GM21619 (cell line): ENCODE measurements at regions not wholly inside any gene's neighbourhood (a gene's known extent, or its start where the extent isn't known, plus 50 kb on each side); places are given as distances from the start of the nearest gene placed in this dataset.

Source experiments
- ATAC-seq: cut with Tn5 transposase; IDR thresholded peaks from one replicate; pipeline ENCODE4 v1.9.1; 2021; ENCODE audit not compliant: unreplicated experiment

GRCh38 chr6:148082044-148082443 lies 260.6 kb upstream of the SASH1 start:
- no peak for ATAC-seq

GRCh38 chr6:148082696-148083095 lies 259.9 kb upstream of the SASH1 start:
- no peak for ATAC-seq

GRCh38 chr6:148085631-148086331 lies 256.9 kb upstream of the SASH1 start:
- no peak for ATAC-seq

DNA sequence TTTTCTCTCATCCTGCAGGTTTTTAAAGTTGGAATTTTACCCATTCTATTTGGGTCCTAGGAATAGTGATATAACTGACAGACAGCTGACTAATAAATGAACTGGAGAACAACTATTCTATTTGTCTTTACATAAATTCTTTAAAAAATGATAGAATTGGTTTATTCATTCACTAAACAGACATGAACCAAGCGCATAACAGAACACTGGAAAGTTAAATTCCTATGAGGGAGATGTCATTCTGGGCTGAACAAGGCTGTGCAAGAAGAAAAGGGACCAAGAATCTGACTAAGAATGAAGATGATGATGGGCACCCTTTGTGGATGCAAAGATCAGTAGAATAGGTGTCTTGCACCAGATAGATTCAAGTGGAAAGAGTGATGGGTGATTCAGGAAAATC lies 256.3 kb upstream of the SASH1 start:
- no peak for ATAC-seq

DNA sequence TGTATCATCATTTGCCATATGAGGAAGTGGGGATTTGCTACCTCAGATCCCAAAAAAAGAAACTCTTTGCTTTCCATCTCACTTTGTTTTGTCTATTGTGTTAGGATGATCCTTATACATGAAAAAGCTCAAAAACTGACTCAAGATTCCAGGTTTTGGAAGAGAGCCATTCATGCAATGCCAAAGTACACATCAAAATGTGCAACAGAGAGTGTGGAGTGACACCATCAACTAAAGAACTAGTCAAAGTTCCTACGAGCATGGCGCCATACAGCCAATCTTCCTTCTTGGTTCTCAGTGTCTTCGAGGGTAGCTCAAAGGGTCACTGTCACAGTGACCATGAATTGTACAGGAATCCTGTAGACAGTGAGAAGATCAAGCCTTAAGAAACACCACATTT lies 255.8 kb upstream of the SASH1 start:
- ATAC-seq: no peak

GRCh38 chr6:148087659-148088058 lies 255.0 kb upstream of the SASH1 start:
- ATAC-seq: no peak

DNA sequence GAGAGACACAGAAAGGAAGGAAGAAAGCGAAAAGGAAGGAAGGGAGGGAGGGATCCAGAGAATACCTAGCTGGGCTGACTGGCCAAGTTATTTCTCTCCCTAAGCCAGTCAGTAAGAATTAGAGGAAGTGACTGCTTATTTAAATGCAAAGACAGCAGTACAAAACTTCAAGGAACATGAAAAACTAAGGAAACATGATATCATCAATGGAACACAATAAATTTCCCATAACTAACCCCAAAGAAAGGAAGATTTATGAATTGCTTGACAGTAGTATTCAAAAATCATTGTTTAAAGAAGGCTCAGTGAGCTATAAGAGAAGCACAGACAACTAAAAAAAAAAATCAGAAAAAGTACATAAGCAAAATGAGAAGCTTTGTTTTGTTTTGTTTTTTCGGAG lies 252.3 kb upstream of the SASH1 start:
- ATAC-seq: no peak

DNA sequence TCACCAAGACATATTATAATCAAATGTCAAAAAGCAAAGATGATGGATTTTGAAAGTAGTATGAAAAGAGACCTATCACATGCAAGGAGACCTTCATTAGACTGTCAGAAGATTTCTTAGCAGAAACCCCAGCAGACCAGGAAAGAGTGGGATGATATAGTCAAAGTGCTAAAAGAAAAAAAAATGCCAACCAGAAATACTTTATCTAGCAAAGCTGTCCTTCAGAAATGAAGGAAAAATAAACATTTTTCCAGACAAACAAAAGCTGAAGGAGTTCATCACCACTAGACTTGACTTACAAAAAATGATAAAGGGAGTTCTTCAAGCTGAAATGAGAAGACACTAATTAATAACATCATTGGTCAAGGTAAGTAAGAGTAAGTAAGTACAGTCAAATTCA lies 251.2 kb upstream of the SASH1 start:
- no peak for ATAC-seq

- no peak for ATAC-seq
Observed at GRCh38 chr6:148103436-148103835, 239.2 kb upstream of the SASH1 start.

DNA sequence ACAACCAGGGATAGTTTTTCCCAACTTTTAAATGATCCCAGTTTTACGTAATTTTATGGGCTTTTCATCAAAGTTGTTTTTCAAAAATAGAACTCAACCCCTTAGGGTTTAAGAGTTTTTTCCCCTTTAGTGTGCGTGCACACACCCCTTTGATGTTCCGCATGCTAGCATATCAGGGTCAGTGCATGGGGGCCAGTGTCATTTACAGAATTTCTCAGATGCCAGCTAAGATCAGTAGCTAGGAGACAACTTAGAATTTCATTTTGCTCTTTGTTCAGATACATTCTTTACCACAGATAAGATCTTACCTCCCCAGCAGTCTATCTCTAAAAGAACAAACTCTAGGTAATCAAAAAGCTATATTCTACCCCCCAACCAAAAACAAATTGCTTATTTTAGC lies 238.5 kb upstream of the SASH1 start:
- ATAC-seq: no peak

GRCh38 chr6:148105695-148106094 lies 236.9 kb upstream of the SASH1 start:
- no peak for ATAC-seq

GRCh38 chr6:148107911-148108310 lies 234.7 kb upstream of the SASH1 start:
- no peak for ATAC-seq

GRCh38 chr6:148109732-148110131 lies 232.9 kb upstream of the SASH1 start:
- no peak for ATAC-seq

- no peak for ATAC-seq
Observed at GRCh38 chr6:148110925-148111324, 231.7 kb upstream of the SASH1 start.

- no peak for ATAC-seq
Observed at GRCh38 chr6:148112851-148113319, 229.8 kb upstream of the SASH1 start.

DNA sequence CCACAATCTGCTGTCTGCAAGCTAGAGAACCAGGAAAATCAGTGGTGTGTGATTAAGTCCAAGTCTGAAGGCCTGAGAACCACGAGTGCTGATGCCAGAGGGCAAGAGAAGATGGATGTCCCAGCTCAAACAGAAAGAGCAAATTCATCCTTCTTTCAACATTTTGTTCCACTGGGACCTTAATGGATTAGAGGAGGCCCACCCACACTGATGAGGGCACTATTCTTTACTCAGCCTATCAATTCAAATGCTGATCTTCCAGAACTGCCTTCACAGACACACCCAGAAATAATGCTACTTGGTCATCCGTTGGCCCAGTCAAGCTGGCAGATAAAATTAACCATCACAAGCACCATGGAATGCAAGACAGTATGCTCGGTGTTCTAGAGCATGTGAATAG lies 226.6 kb upstream of the SASH1 start:
- no peak for ATAC-seq

- no peak for ATAC-seq
Observed at GRCh38 chr6:148118244-148118643, 224.4 kb upstream of the SASH1 start.

- no peak for ATAC-seq
Observed at GRCh38 chr6:148128014-148128730, 214.5 kb upstream of the SASH1 start.

- no peak for ATAC-seq
Observed at GRCh38 chr6:148134592-148134991, 208.0 kb upstream of the SASH1 start.

DNA sequence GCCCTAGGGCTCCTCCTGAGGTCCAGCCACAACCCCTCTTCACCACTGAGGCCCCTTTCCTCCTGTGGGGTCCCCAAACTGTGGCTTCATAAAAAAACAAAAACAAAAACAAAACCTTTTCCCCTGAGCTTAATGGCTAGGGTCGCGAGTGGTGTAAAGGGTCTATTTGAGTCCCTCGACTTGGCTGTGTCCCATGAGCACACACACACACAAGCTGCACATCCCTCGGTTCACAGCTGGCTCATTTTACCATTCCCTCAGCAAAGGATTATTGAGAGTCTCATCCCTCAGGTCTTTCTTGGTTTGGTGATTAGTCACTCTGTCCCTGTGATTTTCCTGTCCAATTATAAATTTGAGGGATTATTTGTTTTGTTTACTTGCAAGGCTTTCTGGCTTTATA lies 206.1 kb upstream of the SASH1 start:
- no peak for ATAC-seq

- no peak for ATAC-seq
Observed at GRCh38 chr6:148137652-148138051, 205.0 kb upstream of the SASH1 start.

DNA sequence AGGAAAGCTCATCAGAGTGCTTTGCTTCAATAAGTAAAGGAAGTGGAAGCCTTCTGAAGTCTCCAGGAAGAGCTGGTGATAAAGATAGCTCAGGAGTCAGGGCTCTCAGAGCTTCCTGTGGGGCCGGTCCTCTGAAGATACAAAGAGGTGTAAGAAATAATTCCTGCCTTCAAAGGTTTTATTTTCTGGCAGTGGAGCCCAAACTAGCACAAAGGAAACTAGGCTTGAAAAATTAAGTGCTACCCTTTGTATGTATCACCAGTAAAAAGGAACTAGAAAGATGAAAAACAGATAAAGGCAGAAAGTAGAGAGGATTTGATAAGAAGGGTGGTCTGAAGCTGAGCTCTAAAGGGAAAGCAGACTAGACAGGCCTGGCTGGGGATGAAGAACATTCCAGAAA lies 204.1 kb upstream of the SASH1 start:
- ATAC-seq: no peak
